ENCODE measurements at regions not wholly inside any gene's neighbourhood (a gene's known extent, or its start where the extent isn't known, plus 50 kb on each side); places are given as distances from the start of the nearest gene placed in this dataset.

- FAIRE-seq: no peak
- DNase-seq (ENCODE audit: low spot score): no peak
- no TSS peak for BruUV-seq (replicated peaks)
- 54% methylated on average over 2 of the region's 2 CpGs for WGBS (ENCODE audit: low lambda C conversion rate)
- Histone ChIP-seq H4K20me1 (ENCODE audit: insufficient read depth, low read length) (no peaks in the 10 kb centered on the region), H2AFZ (ENCODE audit: low read length) (no peak overlapping the region), H3K9ac (ENCODE audit: insufficient read depth, low read depth, low read length) (no peak overlapping the region), H3K36me3 (replicated peaks in 1 of 2; ENCODE audit: control insufficient read depth in 1 of 2, insufficient read depth in 2 of 2, low read length in 2 of 2) (no peaks in the 10 kb centered on the region), H3K27me3 (ENCODE audit: control insufficient read depth in 1 of 2, insufficient read depth in 2 of 2, low read length in 2 of 2) (no peaks in the 10 kb centered on the region), H3K9me3 (ENCODE audit: low read length) (no peaks in the 10 kb centered on the region), H3K4me2 (ENCODE audit: low read depth, low read length) (no peak overlapping the region), H3K4me1 (ENCODE audit: insufficient read depth, low read length) (no peaks in the 10 kb centered on the region), H3K27ac (ENCODE audit: extremely low read length, insufficient read depth, low read length) (no peak overlapping the region), H3K79me2 (ENCODE audit: insufficient read depth, low read length) (no peaks in the 10 kb centered on the region), H3K4me3 (replicated peaks in 1 of 3; ENCODE audit: insufficient read depth in 1 of 3, low read depth in 2 of 3, low read length in 3 of 3) (no peak overlapping the region)
- no peak for TF ChIP-seq ZBTB37 (CRISPR knock-in tag; IDR thresholded peaks at IDR 0.05)
- TF ChIP-seq TRAFD1 (CRISPR knock-in tag; IDR thresholded peaks at IDR 0.05; ENCODE audit: borderline replicate concordance): no peak
- TF ChIP-seq EZH2 (conservative IDR thresholded peaks at IDR 0.05; ENCODE audit: low read depth, low read length): no peak
- TF ChIP-seq TP53 (CRISPR knock-in tag; conservative IDR thresholded peaks at IDR 0.05): no peak
- no peak for TF ChIP-seq ZNF451 (CRISPR knock-in tag; IDR thresholded peaks at IDR 0.05)
- no peak for TF ChIP-seq ZNF777 (CRISPR knock-in tag; IDR thresholded peaks at IDR 0.05)
- TF ChIP-seq ZNF264 (CRISPR knock-in tag; IDR thresholded peaks at IDR 0.05): no peak
- no peak for TF ChIP-seq ZNF878 (CRISPR knock-in tag; IDR thresholded peaks at IDR 0.05)
- no peak for TF ChIP-seq FLYWCH1 (CRISPR knock-in tag; IDR thresholded peaks at IDR 0.05)
- no peak for TF ChIP-seq BCLAF1 (IDR thresholded peaks at IDR 0.05)
- no peak for TF ChIP-seq ZNF605 (CRISPR knock-in tag; IDR thresholded peaks at IDR 0.05)
- no peak for TF ChIP-seq ZXDC (CRISPR knock-in tag; IDR thresholded peaks at IDR 0.05)
- no peak for TF ChIP-seq CREM (IDR thresholded peaks at IDR 0.05)
- no peak for TF ChIP-seq CREM (CRISPR knock-in tag; IDR thresholded peaks at IDR 0.05)
- no peak for TF ChIP-seq FOSL2 (CRISPR knock-in tag; IDR thresholded peaks at IDR 0.05)
- no peak for TF ChIP-seq MAX (IDR thresholded peaks at IDR 0.05)
- TF ChIP-seq SPEN (CRISPR knock-in tag; IDR thresholded peaks at IDR 0.05; ENCODE audit: low read depth): no peak
- TF ChIP-seq GTF3A (CRISPR knock-in tag; conservative IDR thresholded peaks at IDR 0.05): no peak
- TF ChIP-seq RXRA (CRISPR knock-in tag; IDR thresholded peaks at IDR 0.05): no peak
- intact Hi-C loops (cut with micrococcal nuclease; ENCODE audit: unreplicated experiment) (no loop called here), in situ Hi-C loops (cut with HindIII; ENCODE audit: extremely low pct_ligation_motif_present, low pct_unique_long_range_greater_than_20kb) (no loop called here)
- ATAC-seq: no peak
- POLR2A ChIA-PET: no interaction called here
- CTCF ChIA-PET (ENCODE audit: low intra/inter-chr PET ratio, low total read pairs): no interaction called here
Observed at GRCh38 chrX:46140272-46140671, 404.9 kb downstream of the ZNF674 start.
